Heart right ventricle (tissue), 16 donors: ENCODE measurements at regions not wholly inside any gene's neighbourhood (a gene's known extent, or its start where the extent isn't known, plus 50 kb on each side); places are given as distances from the start of the nearest gene placed in this dataset.

Source experiments
- ATAC-seq, 8 donors: fragments of 200-7000 bp; cut with Tn5 transposase; one replicate each; pipeline ENCODE4 v1.9.1; 2020; ENCODE audit warnings: mild to moderate bottlenecking in 8 of 8, moderate library complexity in 8 of 8, moderate number of reproducible peaks in 1 of 8
- DNase-seq, 2 donors: peaks; one replicate each; pipeline ENCODE4 v3.0.0-alpha.2; 2020
- H3K27ac ChIP-seq, 10 donors: fragments of 200-600 bp; sonication (generic) in 2 of 10; one replicate each; pipeline versions ENCODE4 v1.5.0 to v1.8.0; 2020 to 2022; ENCODE audit warnings: mild to moderate bottlenecking in 3 of 10
- H3K27me3 ChIP-seq, 7 donors: fragments of 200-600 bp; one replicate each; pipeline ENCODE4 v1.8.0; 2021 to 2022; ENCODE audit warnings: mild to moderate bottlenecking in 2 of 7
- H3K36me3 ChIP-seq, 9 donors: fragments of 200-600 bp; sonication (generic) in 1 of 9; one replicate each; pipeline versions ENCODE4 v1.5.0 to v1.8.0; 2020 to 2022; ENCODE audit warnings: mild to moderate bottlenecking in 2 of 9
- H3K4me1 ChIP-seq, 9 donors: fragments of 200-600 bp; sonication (generic) in 1 of 9; one replicate each; pipeline versions ENCODE4 v1.5.0 to v1.8.0; 2020 to 2022; ENCODE audit warnings: mild to moderate bottlenecking in 4 of 9
- H3K4me3 ChIP-seq, 10 donors: fragments of 200-600 bp; sonication (generic) in 2 of 10; one replicate each; pipeline versions ENCODE4 v1.5.0 to v1.8.0; 2020 to 2022; ENCODE audit warnings: mild to moderate bottlenecking in 7 of 10, moderate library complexity in 2 of 10
- H3K9me3 ChIP-seq, 11 donors: fragments of 200-600 bp in 10 of 11; sonication (generic) in 2 of 11; one replicate each; pipeline versions ENCODE4 v1.5.0 to v1.8.0; 2013 to 2022; ENCODE audit warnings: mild to moderate bottlenecking in 2 of 11, control low read depth in 1 of 11, moderate library complexity in 1 of 11
- WGBS, 2 donors: extraction: QIAGEN DNeasy Blood & Tissue Kit; methylation state at CpG; one replicate each; pipeline ENCODE4 v1.1.7; 2013; ENCODE audit warnings: inconsistent platforms in 1 of 2; 5-methylcytosine and 5-hydroxymethylcytosine counted together
- intact Hi-C, 10 donors: fragments of 100-400 bp; cut with DNase I; formaldehyde crosslinking; loops; one replicate each; pipeline versions ENCODE4 v1.11.1 to v1.14.2; 2022
- TF ChIP-seq, protein P1 (sequence below), 9 donors: fragments of 200-600 bp; sonication (generic) in 2 of 9; IDR thresholded peaks; one replicate each; pipeline versions ENCODE4 v1.5.0 to v1.8.0; 2021 to 2022; ENCODE audit warnings: antibody characterized with exemption in 9 of 9, mild to moderate bottlenecking in 5 of 9, moderate library complexity in 1 of 9
- donor health status: Arrhythmogenic right ventricular cardiomyopathy.
- donor health status: ischemic (EF 13 %, LVEDD 7.1; RV severe dilation, severe dysfunction).
- donor health status: healthy with polysubstance abuse.
- donor health status: DM: no; HTN: yes; CAD: no.
- donor health status: DM: no; HTN: no; CAD: no.
- donor health status: ischemic (EF 25% LVEDD 6.9; RV normal size, moderate dysfunction).
- donor health status: ischemic (EF 25% LVEDD 5.7; RV mildly dilated, moderate dysfunction).
- donor health status: healthy.
- donor health status: DM: yes; HTN: yes; CAD: no.
- donor health status: Ischemic cardiomyopathy.
- donor health status: ischemic (EF 35%, LVEDD 5.7; RV mildly dilated, moderate dysfunction).
- donor health status: nonischemic (EF 11% LVEDD 7.7; RV severe dilation, severe dysfunction).
- donor health status: DM: yes; HTN: yes; CAD: no.
- donor health status: PGD.
- donor health status: ischemic (EF 29% LVEDD 5.4; RV normal size, mild dysfunction).
- donor health status: nonischemic (EF 23%, LVEDD 6.1; RV moderate dilation, normal function).

DNA sequence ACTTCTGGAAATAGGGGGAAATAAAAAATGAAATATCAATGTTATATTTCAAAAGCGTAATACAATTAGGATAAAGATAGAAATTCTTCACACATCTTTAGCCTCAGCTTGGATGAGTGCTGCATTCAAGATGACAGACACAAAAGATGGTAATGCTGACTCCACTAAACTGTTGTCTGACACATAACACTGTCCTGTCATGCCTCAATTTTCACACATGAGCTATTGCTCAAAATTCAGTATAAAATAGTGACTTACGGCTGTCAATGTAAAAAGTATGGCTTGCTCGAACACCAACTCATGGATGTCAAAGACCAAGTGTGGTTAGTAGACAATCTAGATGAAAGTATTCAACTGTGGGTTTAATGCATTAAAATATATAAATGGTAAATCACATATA lies 94.5 kb downstream of the KLF12 start:
- Histone ChIP-seq H3K36me3 (no peaks in the 10 kb centered on the region), H3K9me3 (no peaks in the 10 kb centered on the region), H3K4me3 (no peak overlapping the region), H3K4me1 (peaks cover 0 to 55% (median 17%) of the 10 kb centered on the region in 9 donors), H3K27ac (no peak overlapping the region), H3K27me3 (no peaks in the 10 kb centered on the region)
- TF ChIP-seq, protein P1, sequence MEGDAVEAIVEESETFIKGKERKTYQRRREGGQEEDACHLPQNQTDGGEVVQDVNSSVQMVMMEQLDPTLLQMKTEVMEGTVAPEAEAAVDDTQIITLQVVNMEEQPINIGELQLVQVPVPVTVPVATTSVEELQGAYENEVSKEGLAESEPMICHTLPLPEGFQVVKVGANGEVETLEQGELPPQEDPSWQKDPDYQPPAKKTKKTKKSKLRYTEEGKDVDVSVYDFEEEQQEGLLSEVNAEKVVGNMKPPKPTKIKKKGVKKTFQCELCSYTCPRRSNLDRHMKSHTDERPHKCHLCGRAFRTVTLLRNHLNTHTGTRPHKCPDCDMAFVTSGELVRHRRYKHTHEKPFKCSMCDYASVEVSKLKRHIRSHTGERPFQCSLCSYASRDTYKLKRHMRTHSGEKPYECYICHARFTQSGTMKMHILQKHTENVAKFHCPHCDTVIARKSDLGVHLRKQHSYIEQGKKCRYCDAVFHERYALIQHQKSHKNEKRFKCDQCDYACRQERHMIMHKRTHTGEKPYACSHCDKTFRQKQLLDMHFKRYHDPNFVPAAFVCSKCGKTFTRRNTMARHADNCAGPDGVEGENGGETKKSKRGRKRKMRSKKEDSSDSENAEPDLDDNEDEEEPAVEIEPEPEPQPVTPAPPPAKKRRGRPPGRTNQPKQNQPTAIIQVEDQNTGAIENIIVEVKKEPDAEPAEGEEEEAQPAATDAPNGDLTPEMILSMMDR (IDR thresholded peaks at IDR 0.05), result no peak
- DNase-seq (no peak), ATAC-seq (no peak)
- intact Hi-C loops, result loop anchor here in 1 of 10 donors (10.0 kb wide), 2 partner anchors 195 to 275 kb away; no protein-coding TSS in a partner anchor
- 98% methylated on average over 3 of the region's 3 CpGs for WGBS, 2 donors

DNA sequence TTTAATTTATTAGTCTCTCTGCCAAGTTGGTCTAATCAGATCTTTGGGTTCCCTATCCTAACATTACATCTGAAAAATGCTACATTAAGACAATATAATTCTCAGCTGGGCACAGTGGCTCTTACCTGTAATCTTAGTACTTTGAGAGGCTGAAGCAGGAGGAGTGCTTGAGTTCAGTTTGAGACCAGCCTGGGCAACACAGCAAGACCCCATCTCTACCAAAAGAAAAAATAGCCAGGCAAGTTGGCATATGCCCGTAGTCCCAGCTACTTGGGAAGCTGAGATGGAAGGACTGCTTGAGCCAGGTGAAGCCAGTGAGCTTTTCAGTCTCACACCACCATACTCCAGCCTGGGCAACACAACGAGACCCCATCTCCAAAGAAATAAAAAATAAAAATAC lies 95.0 kb downstream of the KLF12 start:
- no peak for DNase-seq
- no peak for ATAC-seq
- H3K4me1 ChIP-seq, result peaks cover 0 to 55% (median 17%) of the 10 kb centered on the region in 9 donors
- H3K36me3 ChIP-seq, result no peaks in the 10 kb centered on the region
- H3K4me3 ChIP-seq, result no peak overlapping the region
- WGBS, 2 donors, result 97 to 98% methylated on average over 2 of the region's 2 CpGs
- H3K9me3 ChIP-seq, result no peaks in the 10 kb centered on the region
- H3K27ac ChIP-seq, result no peak overlapping the region
- intact Hi-C loops, result no loop called here
- H3K27me3 ChIP-seq, result no peaks in the 10 kb centered on the region
- TF ChIP-seq, protein P1 (IDR thresholded peaks at IDR 0.05), result no peak

DNA sequence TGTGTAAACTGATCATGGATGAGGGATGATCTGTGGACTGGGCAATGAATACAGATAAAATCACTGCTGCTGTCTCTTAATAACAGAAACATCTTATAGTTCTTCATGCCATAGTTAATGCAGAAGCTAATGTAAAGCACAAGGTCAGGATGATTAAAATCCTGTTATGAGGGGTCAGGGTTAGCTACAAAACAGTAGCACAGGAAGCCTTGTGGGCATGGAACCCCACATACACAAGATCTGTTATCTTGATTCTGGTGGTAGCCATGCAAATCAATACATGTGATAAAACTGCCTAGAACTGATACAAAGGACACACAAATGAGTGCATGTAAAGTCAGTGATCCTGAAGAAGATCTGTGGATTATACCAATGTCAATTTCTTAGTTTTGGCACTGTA lies 96.4 kb downstream of the KLF12 start:
- Histone ChIP-seq H3K4me1 (peaks cover 0 to 50% (median 17%) of the 10 kb centered on the region in 9 donors), H3K4me3 (no peak overlapping the region), H3K27ac (no peak overlapping the region), H3K36me3 (no peaks in the 10 kb centered on the region), H3K27me3 (no peaks in the 10 kb centered on the region), H3K9me3 (no peaks in the 10 kb centered on the region)
- TF ChIP-seq, protein P1 (IDR thresholded peaks at IDR 0.05), result no peak
- intact Hi-C loops, result no loop called here
- DNase-seq (no peak), ATAC-seq (no peak)

DNA sequence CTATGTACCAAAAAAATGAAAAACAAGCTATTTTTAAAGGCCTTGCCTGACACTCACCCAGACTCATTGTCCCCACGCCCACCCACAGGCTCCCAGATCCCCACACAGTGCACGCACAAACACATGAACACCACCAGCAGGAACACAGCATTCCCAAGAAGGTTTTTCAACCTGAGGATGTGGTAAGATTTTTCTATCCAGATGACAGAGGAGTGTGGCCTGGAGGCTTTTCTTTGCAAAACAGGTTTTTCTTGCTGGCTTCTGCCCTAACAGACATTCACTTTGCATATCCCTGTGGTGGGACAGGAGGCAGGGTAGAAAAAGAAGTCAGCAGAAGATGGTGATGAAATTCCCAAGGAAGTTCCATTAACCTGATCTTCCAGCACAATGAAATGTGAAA lies 97.8 kb downstream of the KLF12 start:
- no peaks in the 10 kb centered on the region for H3K36me3 ChIP-seq
- intact Hi-C loops, result no loop called here
- DNase-seq (no peak), ATAC-seq (no peak)
- WGBS, 2 donors, result 88 to 98% methylated on average over 2 of the region's 2 CpGs
- no peak overlapping the region for H3K4me3 ChIP-seq
- H3K9me3 ChIP-seq, result no peaks in the 10 kb centered on the region
- TF ChIP-seq, protein P1 (IDR thresholded peaks at IDR 0.05), result no peak
- H3K27me3 ChIP-seq, result no peaks in the 10 kb centered on the region
- H3K4me1 ChIP-seq, result peaks cover 0 to 54% (median 14%) of the 10 kb centered on the region in 9 donors
- H3K27ac ChIP-seq, result no peak overlapping the region
